GDM1 (cell line): ENCODE measurements at regions not wholly inside any gene's neighbourhood (a gene's known extent, or its start where the extent isn't known, plus 50 kb on each side); places are given as distances from the start of the nearest gene placed in this dataset.

Experiments used
- DNase-seq: peaks from one replicate; lab custom pipeline; 2025; lab: John Stamatoyannopoulos, UW

- no peak for DNase-seq
These were observed 549.7 kb downstream of the CSNK1G3 start for GRCh38 chr5:124061663-124062062.

DNA sequence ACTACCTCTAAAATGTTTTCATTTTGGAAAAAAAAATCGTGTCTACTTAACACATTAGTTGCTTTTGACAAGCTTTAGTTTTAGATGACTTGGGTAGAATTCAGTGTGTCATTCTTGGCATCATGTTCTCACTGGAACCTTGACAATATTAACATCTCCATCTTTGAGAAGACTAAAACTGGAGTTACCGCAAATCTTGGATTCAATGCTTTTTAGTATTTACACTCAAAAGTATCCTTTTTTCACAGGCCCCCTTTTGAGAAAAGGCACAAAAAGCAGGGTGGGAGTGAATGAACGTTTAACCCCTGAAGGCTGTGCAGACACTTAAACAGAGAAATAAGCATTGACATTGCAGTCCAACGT, 549.1 kb downstream of the CSNK1G3 start:
- no peak for DNase-seq

- DNase-seq = no peak
These were observed 548.6 kb downstream of the CSNK1G3 start for GRCh38 chr5:124060413-124061067.

DNA sequence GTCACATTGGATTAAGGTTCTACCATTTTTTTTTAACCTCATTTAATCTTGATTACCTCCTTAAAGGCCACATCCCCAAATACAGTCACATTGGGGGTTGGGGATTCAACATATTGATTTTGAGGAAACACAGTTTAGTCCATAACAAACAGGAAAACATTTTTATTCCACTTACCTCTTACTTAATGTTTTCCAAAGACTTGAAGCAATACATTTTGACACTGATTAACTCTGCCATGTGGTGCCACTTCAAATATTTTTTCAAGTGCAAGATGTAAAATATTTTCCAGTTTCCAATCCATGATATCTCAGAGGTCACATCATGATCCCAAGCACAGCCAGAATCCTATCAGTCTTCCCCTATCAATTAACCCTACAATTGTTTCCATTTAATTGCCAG, 548.0 kb downstream of the CSNK1G3 start:
- DNase-seq = no peak

GRCh38 chr5:124059200-124059599, 547.2 kb downstream of the CSNK1G3 start:
- no peak for DNase-seq

DNA sequence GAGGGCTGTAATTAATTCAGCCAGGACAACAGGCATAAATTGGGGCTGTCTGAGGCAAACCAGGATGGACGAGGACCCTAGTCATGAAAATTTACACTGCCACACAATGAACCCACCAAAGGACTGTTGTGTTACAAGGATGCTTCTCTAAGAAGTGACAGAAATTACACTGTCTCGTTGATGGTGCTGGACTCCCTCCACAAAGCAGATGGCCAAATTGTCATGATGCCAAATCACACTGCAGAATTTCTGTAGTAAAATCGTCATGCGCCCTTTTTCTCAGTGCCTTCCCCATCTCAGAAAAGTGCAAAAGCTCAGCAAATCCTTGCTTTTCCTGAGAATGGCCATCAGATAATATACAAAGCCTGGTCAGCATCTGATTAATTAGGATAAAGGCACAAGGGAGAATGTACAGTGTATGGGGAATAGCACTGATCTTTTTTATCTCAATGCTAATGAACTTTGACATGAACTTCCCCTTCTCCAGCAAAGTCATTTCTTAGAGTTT, 545.8 kb downstream of the CSNK1G3 start:
- DNase-seq = no peak

- peak; percentile 74 for DNase-seq
These were observed 545.2 kb downstream of the CSNK1G3 start for GRCh38 chr5:124056991-124057723.

DNA sequence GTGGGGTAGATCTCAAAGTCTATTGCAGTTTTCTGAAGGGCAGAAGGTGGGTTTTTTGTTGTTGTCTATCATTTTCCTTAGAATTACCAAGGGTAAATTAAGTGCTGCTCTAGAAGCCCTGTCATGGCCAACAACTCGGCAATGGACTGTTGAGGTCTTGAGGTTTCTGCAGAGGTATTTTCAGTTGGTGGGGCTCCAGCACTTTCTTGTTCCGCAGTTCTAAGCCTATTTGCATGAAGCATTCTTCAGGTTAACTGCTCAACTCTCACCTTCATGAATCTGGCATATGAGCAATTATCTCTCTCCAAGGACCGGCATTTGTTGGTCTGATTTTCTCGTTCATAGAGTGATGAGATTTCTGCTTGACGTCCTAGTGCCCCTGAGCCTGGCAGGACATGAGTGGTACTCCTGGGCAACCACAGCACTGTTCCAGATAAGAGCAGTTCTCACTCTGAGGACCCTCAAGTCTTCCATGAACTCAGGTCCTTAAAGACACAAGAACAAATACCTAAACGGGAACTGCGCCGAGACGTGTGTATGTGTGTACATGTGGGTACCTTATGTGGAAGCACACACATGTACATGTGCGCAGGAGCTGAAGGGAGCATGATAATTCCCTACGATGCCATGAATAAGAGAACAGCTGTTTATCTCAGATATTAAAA, 544.5 kb downstream of the CSNK1G3 start:
- DNase-seq = no peak

- DNase-seq = no peak
These were observed 543.8 kb downstream of the CSNK1G3 start for GRCh38 chr5:124055751-124056150.

- no peak for DNase-seq
These were observed 542.6 kb downstream of the CSNK1G3 start for GRCh38 chr5:124054564-124054963.

DNA sequence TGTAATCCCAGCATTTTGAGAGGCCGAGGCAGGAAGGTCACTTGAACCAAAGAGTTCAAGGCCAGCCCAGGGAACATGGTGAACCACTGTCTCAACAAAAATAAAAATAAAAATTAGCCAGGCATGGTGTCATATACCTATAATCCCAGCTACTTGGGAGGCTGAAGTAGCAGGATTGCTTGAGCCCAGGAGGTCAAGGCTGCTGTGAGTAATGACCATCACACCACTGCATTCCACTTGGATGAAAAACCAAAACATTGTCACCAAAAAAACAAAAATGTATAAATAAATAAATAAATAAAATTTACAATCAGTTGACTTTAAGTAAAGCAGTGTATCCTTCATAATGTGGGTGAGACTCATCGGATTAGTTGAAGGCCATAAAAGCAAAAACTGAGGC, 541.4 kb downstream of the CSNK1G3 start:
- no peak for DNase-seq

DNA sequence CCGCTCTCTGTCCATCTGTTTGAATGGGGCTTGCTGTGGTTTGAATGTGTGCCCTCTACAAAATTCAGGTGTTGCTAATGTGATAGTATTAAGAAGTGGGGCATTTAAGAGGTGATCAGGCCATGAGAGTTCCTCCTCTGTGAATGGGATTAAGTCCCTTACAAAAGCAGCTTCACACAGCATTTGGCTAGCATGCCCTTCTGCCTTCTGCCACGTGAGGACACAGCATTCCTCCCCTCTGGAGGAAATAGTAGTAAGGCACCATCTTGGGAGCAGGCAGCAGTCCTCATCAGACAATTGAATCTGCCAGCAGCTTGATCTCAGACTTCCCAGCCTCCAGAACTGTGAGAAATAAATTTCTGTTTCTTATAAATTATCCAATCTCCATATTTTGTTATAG, 540.2 kb downstream of the CSNK1G3 start:
- DNase-seq = no peak

DNA sequence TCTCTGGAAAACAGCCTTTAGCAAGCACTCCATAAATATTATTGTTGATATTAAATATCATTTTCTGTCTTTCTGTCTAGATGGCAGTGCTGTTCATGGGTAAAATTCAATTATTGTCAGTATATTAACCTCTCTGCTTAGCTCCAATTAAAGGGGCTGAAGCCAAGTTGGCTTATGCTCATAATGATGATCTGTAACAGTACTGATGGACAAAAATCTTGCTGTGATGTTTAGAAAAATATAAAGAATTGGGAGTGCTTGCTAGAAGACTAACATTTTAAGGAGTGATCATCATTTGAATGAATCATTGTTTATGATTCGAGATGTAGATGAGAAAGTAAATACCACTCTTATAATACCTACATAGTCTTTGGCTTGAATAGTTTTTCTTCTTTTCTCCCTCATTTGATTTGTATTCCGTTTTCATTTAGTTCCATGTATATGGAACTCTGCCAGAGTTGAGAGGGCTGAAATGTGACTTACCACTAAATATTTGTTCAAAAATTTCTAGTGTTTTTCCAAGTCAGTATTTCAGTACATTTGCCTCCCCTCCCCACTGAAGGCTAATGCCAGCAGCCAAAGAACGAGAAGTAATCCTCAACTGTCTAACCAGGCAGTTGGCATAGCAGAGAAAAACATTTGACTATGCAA, 538.3 kb downstream of the CSNK1G3 start:
- no peak for DNase-seq

DNA sequence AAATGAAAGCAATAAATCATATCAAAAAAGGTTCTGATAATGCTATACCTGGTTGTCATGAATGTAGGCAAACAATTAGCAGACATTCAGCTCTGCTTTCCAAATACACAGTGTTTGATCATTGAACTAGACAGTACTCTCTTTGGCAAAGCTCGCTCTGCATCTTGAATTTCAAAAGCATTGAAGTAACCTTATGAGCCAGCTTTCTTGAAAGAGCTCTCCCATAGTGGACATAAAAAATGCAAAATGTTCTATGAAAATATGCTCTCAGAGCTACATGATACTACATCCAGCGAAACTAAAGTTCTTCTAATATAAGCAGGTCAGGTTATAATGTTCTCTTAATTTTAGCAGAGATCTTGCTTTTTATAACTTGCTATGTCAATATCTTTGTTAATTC, 533.4 kb downstream of the CSNK1G3 start:
- no peak for DNase-seq

GRCh38 chr5:124044613-124045012, 532.6 kb downstream of the CSNK1G3 start:
- no peak for DNase-seq

DNA sequence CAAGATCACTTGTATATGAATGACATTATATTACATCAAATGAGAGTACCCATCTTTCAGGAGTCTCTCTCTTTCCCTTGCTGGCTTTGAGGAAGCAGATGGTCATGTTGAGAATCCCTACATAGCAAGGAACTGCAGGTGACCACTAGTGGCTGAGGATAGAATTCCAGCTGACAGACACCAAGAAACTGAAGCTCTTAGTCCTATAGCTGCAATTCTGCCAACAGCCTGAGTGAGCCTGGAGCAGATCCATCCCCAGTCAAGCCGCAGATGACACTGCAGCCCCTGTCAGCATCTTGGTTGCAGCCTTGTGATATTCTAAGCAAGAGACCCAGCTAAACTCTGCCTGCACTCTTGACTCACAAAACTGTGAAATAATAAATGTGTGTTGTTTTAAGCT, 531.5 kb downstream of the CSNK1G3 start:
- DNase-seq = no peak

DNA sequence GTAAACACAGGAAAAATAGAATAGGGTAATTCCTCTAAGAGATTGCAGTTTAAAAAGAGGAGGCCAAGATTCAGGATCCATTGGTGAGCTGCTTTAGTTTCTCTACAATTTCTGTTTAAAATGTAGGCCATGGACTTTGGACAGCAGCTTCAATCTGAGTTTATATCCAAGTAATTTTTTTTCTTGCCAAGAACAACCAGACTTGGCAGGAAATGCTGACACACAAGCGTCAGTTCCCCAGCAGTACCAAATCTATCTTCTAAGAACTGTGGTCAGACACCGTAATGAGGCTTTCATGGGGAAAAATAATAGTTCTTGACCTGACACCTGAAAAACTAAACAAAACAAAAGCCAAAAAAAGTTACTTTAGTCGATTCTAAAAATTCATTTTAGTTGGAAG, 528.8 kb downstream of the CSNK1G3 start:
- DNase-seq = no peak

DNA sequence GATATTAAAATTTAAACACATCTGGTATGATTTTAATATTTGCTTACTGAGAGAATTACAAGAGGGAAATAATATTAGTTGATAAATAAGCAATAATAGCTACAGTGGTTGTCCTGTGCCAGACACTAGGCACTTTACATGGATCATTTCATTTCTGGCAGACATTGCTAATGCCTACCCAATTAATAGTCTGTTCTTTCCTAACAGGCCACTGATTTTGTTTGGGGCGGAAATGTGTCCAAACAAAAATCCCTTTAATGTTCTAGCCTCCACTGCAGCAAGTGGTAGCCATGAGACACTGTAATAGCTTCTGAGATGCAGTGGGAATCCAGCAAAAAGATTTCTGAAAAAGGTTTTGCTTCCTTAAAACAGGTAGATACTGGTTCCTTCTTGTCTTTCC, 527.4 kb downstream of the CSNK1G3 start:
- no peak for DNase-seq

GRCh38 chr5:124036786-124037185, 524.8 kb downstream of the CSNK1G3 start:
- no peak for DNase-seq

- DNase-seq = no peak
These were observed 523.0 kb downstream of the CSNK1G3 start for GRCh38 chr5:124034963-124035362.

DNA sequence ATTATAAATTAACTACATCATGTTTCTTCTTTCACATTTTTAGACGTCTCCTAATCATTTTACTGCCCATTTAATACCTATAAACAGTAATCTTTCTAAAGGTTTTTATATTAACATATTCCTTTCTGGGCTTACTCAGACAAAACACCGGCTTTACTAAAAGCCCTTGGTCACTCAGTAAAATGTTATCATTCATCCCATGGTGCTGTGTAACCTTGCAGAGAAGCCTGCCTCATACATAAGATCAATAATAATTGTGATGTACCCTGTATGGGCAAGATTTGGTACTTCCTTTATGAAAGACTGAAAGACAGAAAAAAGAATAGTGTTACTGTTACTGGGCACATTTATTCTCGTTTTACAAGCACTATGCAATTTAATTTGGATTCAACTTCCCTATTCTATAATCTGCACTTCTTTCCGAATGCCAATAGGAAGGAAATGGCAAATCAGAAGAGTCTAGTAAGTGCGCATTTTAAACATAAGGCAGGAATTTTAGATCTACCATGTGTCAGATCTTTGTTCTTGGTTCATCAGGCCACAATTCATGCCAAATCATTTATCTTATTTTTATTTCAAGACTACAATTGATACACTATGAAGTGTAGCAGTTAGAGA, 522.2 kb downstream of the CSNK1G3 start:
- no peak for DNase-seq

DNA sequence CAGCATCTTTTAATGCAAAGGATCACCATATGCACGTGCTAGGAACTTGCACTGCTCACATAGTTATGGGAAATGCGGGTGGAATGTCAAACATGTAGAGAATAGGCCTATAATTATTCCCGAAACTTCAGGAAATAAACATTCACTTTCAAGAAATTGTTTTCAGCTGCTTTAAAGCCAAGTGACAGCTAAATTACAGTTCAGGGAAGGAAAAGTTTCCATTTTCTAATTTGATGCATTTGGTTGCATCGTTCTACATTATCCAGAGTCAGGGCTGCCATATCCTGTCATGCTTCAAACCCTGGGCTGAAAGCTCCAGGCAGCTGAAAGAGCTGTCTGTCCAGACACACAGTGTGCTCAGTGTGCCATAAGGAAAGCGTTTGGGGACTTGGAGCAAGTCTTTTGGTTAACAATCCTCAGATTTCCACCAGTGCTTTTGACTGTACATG, 518.1 kb downstream of the CSNK1G3 start:
- DNase-seq = no peak
